ENCODE measurements at regions not wholly inside any gene's neighbourhood (a gene's known extent, or its start where the extent isn't known, plus 50 kb on each side); places are given as distances from the start of the nearest gene placed in this dataset.

- ChIA-PET RAD21 (ENCODE audit: low non-redundant PET in 1 of 2, low total read pairs in 2 of 2, uncharacterized antibody in 2 of 2, unreplicated experiment in 2 of 2) (no interaction called here), POLR2A (no interaction called here), CTCF (no interaction called here)
- Histone ChIP-seq H3K4me2 (ENCODE audit: low read length) (no peak overlapping the region), H3K9me2 (ENCODE audit: insufficient read depth) (no peaks in the 10 kb centered on the region), H3K4me3 (replicated peaks in 1 of 2; ENCODE audit: low read depth in 1 of 2, low read length in 2 of 2) (no peak overlapping the region), H3K9ac (ENCODE audit: low read length) (no peak overlapping the region), H4K20me1 (ENCODE audit: insufficient read depth) (no peaks in the 10 kb centered on the region; the same call in 1 of the 2 replicates), H3K79me2 (ENCODE audit: insufficient read depth, low read length) (no peaks in the 10 kb centered on the region), H3K36me3 (ENCODE audit: control insufficient read depth in 1 of 2, insufficient read depth in 2 of 2, low read length in 2 of 2) (no peaks in the 10 kb centered on the region), H3K27ac (ENCODE audit: low read depth, low read length) (no peak overlapping the region), H2AFZ (ENCODE audit: low read depth, low read length, poor library complexity, severe bottlenecking) (no peak overlapping the region), H3K4me1 (ENCODE audit: control insufficient read depth in 1 of 2, insufficient read depth in 2 of 2, low read length in 2 of 2) (no peaks in the 10 kb centered on the region), H3K27me3 (ENCODE audit: insufficient read depth, low read length) (no peaks in the 10 kb centered on the region), H3K9me3 (ENCODE audit: control insufficient read depth in 1 of 2, insufficient read depth in 1 of 2, low read depth in 1 of 2, low read length in 2 of 2) (no peaks in the 10 kb centered on the region)
- ATAC-seq (no peak), DNase-seq (ENCODE audit: low read depth, low spot score) (no peak)
- intact Hi-C loops (cut with micrococcal nuclease): no loop called here
- TF ChIP-seq FOSL1 (IDR thresholded peaks at IDR 0.05; ENCODE audit: low read depth): no peak
- no peak for TF ChIP-seq ZNF274 (IDR thresholded peaks at IDR 0.05; ENCODE audit: low read depth, low read length)
- TF ChIP-seq EZH2phosphoT487 (IDR thresholded peaks at IDR 0.05; ENCODE audit: borderline replicate concordance): no peak
- TF ChIP-seq JUND (IDR thresholded peaks at IDR 0.05): no peak
- no peak for TF ChIP-seq EGR1 (IDR thresholded peaks at IDR 0.05; ENCODE audit: low read depth)
- no peak for TF ChIP-seq ATF3 (IDR thresholded peaks at IDR 0.05)
- BruUV-seq (replicated peaks): no TSS peak
Measured at GRCh38 chr22:47801541-47802245, 1039.2 kb downstream of the TBC1D22A start.

- no peak overlapping the region for H3K9ac ChIP-seq (ENCODE audit: low read length)
- H3K27me3 ChIP-seq (ENCODE audit: insufficient read depth, low read length): no peaks in the 10 kb centered on the region
- RAD21 ChIA-PET (ENCODE audit: low non-redundant PET in 1 of 2, low total read pairs in 2 of 2, uncharacterized antibody in 2 of 2, unreplicated experiment in 2 of 2): no interaction called here
- H3K4me3 ChIP-seq (replicated peaks in 1 of 2; ENCODE audit: low read depth in 1 of 2, low read length in 2 of 2): no peak overlapping the region
- no peaks in the 10 kb centered on the region for H3K79me2 ChIP-seq (ENCODE audit: insufficient read depth, low read length)
- ATAC-seq: no peak
- H3K36me3 ChIP-seq (ENCODE audit: control insufficient read depth in 1 of 2, insufficient read depth in 2 of 2, low read length in 2 of 2): no peaks in the 10 kb centered on the region
- H3K27ac ChIP-seq (ENCODE audit: low read depth, low read length): no peak overlapping the region
- no peaks in the 10 kb centered on the region for H4K20me1 ChIP-seq (ENCODE audit: insufficient read depth)
- POLR2A ChIA-PET: no interaction called here
- DNase-seq (ENCODE audit: low read depth, low spot score): no peak
- no TSS peak for BruUV-seq (replicated peaks)
- no peaks in the 10 kb centered on the region for H3K9me3 ChIP-seq (ENCODE audit: control insufficient read depth in 1 of 2, insufficient read depth in 1 of 2, low read depth in 1 of 2, low read length in 2 of 2)
- H2AFZ ChIP-seq (ENCODE audit: low read depth, low read length, poor library complexity, severe bottlenecking): no peak overlapping the region
- intact Hi-C loops (cut with micrococcal nuclease): no loop called here
- H3K4me1 ChIP-seq (ENCODE audit: control insufficient read depth in 1 of 2, insufficient read depth in 2 of 2, low read length in 2 of 2): no peaks in the 10 kb centered on the region
- TF ChIP-seq RAD21 (IDR thresholded peaks at IDR 0.05; ENCODE audit: low read depth): no peak
- no peak for TF ChIP-seq EZH2phosphoT487 (IDR thresholded peaks at IDR 0.05; ENCODE audit: borderline replicate concordance)
- TF ChIP-seq ZFX (IDR thresholded peaks at IDR 0.05): no peak
- no peak for TF ChIP-seq CBX3 (IDR thresholded peaks at IDR 0.05; ENCODE audit: low read depth)
- TF ChIP-seq EGR1 (IDR thresholded peaks at IDR 0.05; ENCODE audit: low read depth): no peak
- no peak for TF ChIP-seq SRF (IDR thresholded peaks at IDR 0.05; ENCODE audit: low read depth)
- TF ChIP-seq SIN3A (IDR thresholded peaks at IDR 0.05; ENCODE audit: low read depth): no peak
- no peak for TF ChIP-seq MAX (IDR thresholded peaks at IDR 0.05)
- TF ChIP-seq CEBPB (IDR thresholded peaks at IDR 0.05; ENCODE audit: low read depth): no peak
- TF ChIP-seq POLR2AphosphoS5 (IDR thresholded peaks at IDR 0.05; ENCODE audit: low read depth, low read length): no peak
- no peak for TF ChIP-seq SP1 (IDR thresholded peaks at IDR 0.05; ENCODE audit: low read depth)
- no peak for TF ChIP-seq EZH2 (IDR thresholded peaks at IDR 0.05)
- TF ChIP-seq JUND (IDR thresholded peaks at IDR 0.05): no peak
- TF ChIP-seq ZBTB33 (IDR thresholded peaks at IDR 0.05; ENCODE audit: extremely low read depth, insufficient replicate concordance, low read length): no peak
- TF ChIP-seq TCF7L2 (IDR thresholded peaks at IDR 0.05; ENCODE audit: borderline replicate concordance, extremely low read depth, insufficient read depth, insufficient read length): no peak
- TF ChIP-seq FOSL1 (IDR thresholded peaks at IDR 0.05; ENCODE audit: low read depth): no peak
- no peak for TF ChIP-seq POLR2A (IDR thresholded peaks at IDR 0.05; ENCODE audit: borderline replicate concordance, extremely low read depth, insufficient read depth, insufficient read length)
- no peak for TF ChIP-seq YY1 (IDR thresholded peaks at IDR 0.05; ENCODE audit: extremely low read depth, insufficient replicate concordance, low read depth, low read length)
- H3K4me2 ChIP-seq (ENCODE audit: low read length): no peak overlapping the region
- H3K9me2 ChIP-seq (ENCODE audit: insufficient read depth): no peaks in the 10 kb centered on the region
- CTCF ChIA-PET: no interaction called here
Measured at GRCh38 chr22:47798229-47798628, 1035.8 kb downstream of the TBC1D22A start.
